ENCODE measurements at regions not wholly inside any gene's neighbourhood (a gene's known extent, or its start where the extent isn't known, plus 50 kb on each side); places are given as distances from the start of the nearest gene placed in this dataset.

DNA sequence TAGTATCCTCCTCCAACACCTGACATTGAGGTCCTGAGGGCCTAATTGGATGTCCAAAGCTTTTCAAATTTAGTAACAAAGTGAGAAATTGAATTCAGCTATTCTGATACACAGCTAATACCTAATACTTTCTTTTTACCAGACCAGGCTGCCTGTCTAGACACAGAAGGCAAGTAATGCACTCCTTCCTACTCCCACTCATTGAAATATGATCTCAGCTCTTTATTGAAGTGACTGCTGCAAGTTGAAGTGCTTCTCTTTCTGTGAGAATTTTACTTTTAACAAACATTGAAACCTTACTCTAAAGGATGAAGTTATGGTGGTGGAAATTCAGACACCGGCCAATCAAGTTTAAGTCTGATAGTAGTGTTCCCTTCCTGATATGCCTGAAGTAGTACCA is 90.8 kb upstream of the OGFRL1 start:
- Histone ChIP-seq H3K9me2 (replicated peaks; ENCODE audit: control insufficient read depth, low read length) (no peaks in the 10 kb centered on the region), H3K4me3 (ENCODE audit: low read length) (no peak overlapping the region), H3K79me2 (ENCODE audit: control insufficient read depth, low read length) (no peaks in the 10 kb centered on the region), H3K27me3 (ENCODE audit: control insufficient read depth, low read length) (0 out of 2 replicates have a peak, but pooled peaks cover 4% of the 10 kb centered on the region), H3K4me2 (ENCODE audit: low read length) (no peak overlapping the region), H4K20me1 (ENCODE audit: control insufficient read depth, insufficient read depth, low read depth, low read length) (no peaks in the 10 kb centered on the region), H3K4me1 (ENCODE audit: control insufficient read depth, low read length) (no peaks in the 10 kb centered on the region), H3F3A (ENCODE audit: control insufficient read depth, insufficient read depth) (no peaks in the 10 kb centered on the region), H3K27ac (ENCODE audit: low read depth, low read length) (no peak overlapping the region), H3K36me3 (ENCODE audit: control insufficient read depth, low read length) (no peaks in the 10 kb centered on the region), H3K9me3 (ENCODE audit: control insufficient read depth, insufficient read depth, low read length) (no peaks in the 10 kb centered on the region)
- TF ChIP-seq CTCF (IDR thresholded peaks at IDR 0.05; ENCODE audit: low read depth, low read length, poor library complexity, severe bottlenecking): no peak
- TF ChIP-seq EZH2phosphoT487 (IDR thresholded peaks at IDR 0.05; ENCODE audit: borderline replicate concordance, low read length): no peak

DNA sequence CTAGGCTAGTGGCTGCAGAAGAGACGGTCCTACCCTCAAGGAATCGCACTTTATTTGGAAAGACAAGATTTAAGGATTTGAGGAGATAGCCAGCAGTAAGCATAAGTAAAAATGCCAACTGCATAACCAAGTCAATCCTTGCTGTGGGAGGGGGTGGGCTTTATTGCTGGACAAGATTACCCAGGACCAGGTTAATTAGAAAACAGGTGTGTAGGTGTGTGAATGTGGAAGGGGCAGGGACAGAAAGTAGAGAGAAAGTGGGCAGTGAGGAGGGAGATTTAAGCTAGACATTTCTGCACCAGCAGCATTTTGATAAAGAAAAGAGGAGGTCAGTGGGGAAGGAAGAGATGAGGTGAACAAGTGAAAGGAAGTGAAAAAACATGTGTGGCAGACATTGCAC is 89.7 kb upstream of the OGFRL1 start:
- Histone ChIP-seq H3K9me3 (ENCODE audit: control insufficient read depth, insufficient read depth, low read length) (no peaks in the 10 kb centered on the region), H3K4me2 (ENCODE audit: low read length) (no peak overlapping the region), H3K27ac (ENCODE audit: low read depth, low read length) (no peak overlapping the region), H3K4me1 (ENCODE audit: control insufficient read depth, low read length) (no peaks in the 10 kb centered on the region), H3K9me2 (replicated peaks; ENCODE audit: control insufficient read depth, low read length) (no peaks in the 10 kb centered on the region), H4K20me1 (ENCODE audit: control insufficient read depth, insufficient read depth, low read depth, low read length) (no peaks in the 10 kb centered on the region), H3K27me3 (ENCODE audit: control insufficient read depth, low read length) (0 out of 2 replicates have a peak, but pooled peaks cover 4% of the 10 kb centered on the region), H3F3A (ENCODE audit: control insufficient read depth, insufficient read depth) (no peaks in the 10 kb centered on the region), H3K79me2 (ENCODE audit: control insufficient read depth, low read length) (no peaks in the 10 kb centered on the region), H3K36me3 (ENCODE audit: control insufficient read depth, low read length) (no peaks in the 10 kb centered on the region), H3K4me3 (ENCODE audit: low read length) (no peak overlapping the region)
- TF ChIP-seq CTCF (IDR thresholded peaks at IDR 0.05; ENCODE audit: low read depth, low read length, poor library complexity, severe bottlenecking): no peak

DNA sequence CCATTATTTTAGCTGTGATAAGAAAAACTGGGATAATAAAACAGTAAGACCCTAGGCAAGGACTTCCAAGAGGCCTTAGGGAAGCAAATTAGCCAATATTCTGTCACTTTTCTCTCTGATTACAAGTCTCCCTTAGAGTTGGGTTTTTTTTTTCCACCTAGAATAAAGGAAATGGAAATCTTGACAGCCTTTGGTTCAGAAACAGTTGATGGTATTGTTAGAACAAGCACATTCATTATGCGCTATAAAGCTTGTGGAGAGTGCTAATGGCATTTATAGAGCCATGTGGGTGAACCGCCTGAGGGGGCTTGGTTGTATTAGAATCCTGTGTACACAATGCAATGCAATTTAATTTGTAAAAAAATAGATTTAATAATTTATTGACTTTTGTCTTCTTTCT is 88.9 kb upstream of the OGFRL1 start:
- no peak overlapping the region for H3K27ac ChIP-seq (ENCODE audit: low read depth, low read length)
- no peaks in the 10 kb centered on the region for H3F3A ChIP-seq (ENCODE audit: control insufficient read depth, insufficient read depth)
- 0 out of 2 replicates have a peak, but pooled peaks cover 4% of the 10 kb centered on the region for H3K27me3 ChIP-seq (ENCODE audit: control insufficient read depth, low read length)
- H3K36me3 ChIP-seq (ENCODE audit: control insufficient read depth, low read length): no peaks in the 10 kb centered on the region
- no peaks in the 10 kb centered on the region for H3K9me3 ChIP-seq (ENCODE audit: control insufficient read depth, insufficient read depth, low read length)
- H3K4me1 ChIP-seq (ENCODE audit: control insufficient read depth, low read length): no peaks in the 10 kb centered on the region
- H3K4me2 ChIP-seq (ENCODE audit: low read length): no peak overlapping the region
- no peaks in the 10 kb centered on the region for H4K20me1 ChIP-seq (ENCODE audit: control insufficient read depth, insufficient read depth, low read depth, low read length)
- H3K9me2 ChIP-seq (replicated peaks; ENCODE audit: control insufficient read depth, low read length): no peaks in the 10 kb centered on the region
- H3K79me2 ChIP-seq (ENCODE audit: control insufficient read depth, low read length): no peaks in the 10 kb centered on the region
- no peak overlapping the region for H3K4me3 ChIP-seq (ENCODE audit: low read length)
- TF ChIP-seq CTCF (IDR thresholded peaks at IDR 0.05; ENCODE audit: low read depth, low read length, poor library complexity, severe bottlenecking) (no peak), EZH2phosphoT487 (IDR thresholded peaks at IDR 0.05; ENCODE audit: borderline replicate concordance, low read length) (no peak)

DNA sequence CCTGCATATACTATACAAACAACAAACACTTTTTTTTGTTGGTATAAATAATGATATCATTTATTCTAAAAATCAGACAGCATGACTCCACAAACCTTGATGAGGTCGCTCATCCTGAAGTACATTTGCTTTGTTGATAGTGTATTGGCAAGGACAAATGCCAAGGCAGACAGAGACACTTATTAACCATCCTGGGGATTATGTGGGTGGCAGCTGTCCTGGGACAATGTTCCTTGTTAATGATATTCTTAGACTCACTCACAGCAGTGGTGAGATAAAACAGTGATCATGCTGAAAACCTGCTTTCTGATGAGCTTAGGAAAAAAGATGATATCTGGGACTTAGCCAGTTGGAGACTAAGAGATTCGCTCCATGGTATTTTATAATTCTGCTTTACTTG is 85.4 kb upstream of the OGFRL1 start:
- no peaks in the 10 kb centered on the region for H3F3A ChIP-seq (ENCODE audit: control insufficient read depth, insufficient read depth)
- no peaks in the 10 kb centered on the region for H3K36me3 ChIP-seq (ENCODE audit: control insufficient read depth, low read length)
- no peak overlapping the region for H3K27ac ChIP-seq (ENCODE audit: low read depth, low read length)
- H3K4me3 ChIP-seq (ENCODE audit: low read length): no peak overlapping the region
- H3K9me3 ChIP-seq (ENCODE audit: control insufficient read depth, insufficient read depth, low read length): no peaks in the 10 kb centered on the region
- no peaks in the 10 kb centered on the region for H4K20me1 ChIP-seq (ENCODE audit: control insufficient read depth, insufficient read depth, low read depth, low read length)
- no peaks in the 10 kb centered on the region for H3K79me2 ChIP-seq (ENCODE audit: control insufficient read depth, low read length)
- H3K9me2 ChIP-seq (replicated peaks; ENCODE audit: control insufficient read depth, low read length): no peaks in the 10 kb centered on the region
- no peaks in the 10 kb centered on the region for H3K27me3 ChIP-seq (ENCODE audit: control insufficient read depth, low read length)
- TF ChIP-seq CTCF (IDR thresholded peaks at IDR 0.05; ENCODE audit: low read depth, low read length, poor library complexity, severe bottlenecking): no peak
- H3K4me2 ChIP-seq (ENCODE audit: low read length): no peak overlapping the region
- H3K4me1 ChIP-seq (ENCODE audit: control insufficient read depth, low read length): no peaks in the 10 kb centered on the region
